ENCODE measurements at regions not wholly inside any gene's neighbourhood (a gene's known extent, or its start where the extent isn't known, plus 50 kb on each side); places are given as distances from the start of the nearest gene placed in this dataset.

DNA sequence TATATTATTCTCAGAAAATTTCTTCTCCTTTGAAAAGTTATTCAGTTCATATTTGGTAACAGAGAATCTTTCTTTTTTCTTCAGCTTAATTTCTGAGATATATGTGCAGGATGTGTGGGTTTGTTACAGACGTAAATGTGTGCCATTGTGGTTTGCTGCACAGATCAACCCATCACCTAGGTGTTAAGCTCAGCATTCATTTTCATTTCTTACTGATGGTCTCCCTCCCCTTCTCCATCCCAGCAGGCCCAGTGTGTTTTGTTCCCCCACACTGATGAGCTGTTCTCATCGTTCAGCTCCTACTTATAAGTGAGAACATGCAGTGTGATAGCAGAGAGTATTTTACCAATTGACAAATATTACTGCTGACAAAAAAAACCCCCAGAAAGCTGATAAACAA is 330.0 kb upstream of the CHD1 start:
- TF ChIP-seq EZH2 (IDR thresholded peaks at IDR 0.05) (no peak), POLR2AphosphoS5 (IDR thresholded peaks at IDR 0.05; ENCODE audit: borderline replicate concordance, low read depth, low read length) (no peak), FOXP2 (optimal IDR thresholded peaks at IDR 0.05; ENCODE audit: control extremely low read depth, extremely low read length, insufficient read depth) (no peak)
